ENCODE measurements at regions not wholly inside any gene's neighbourhood (a gene's known extent, or its start where the extent isn't known, plus 50 kb on each side); places are given as distances from the start of the nearest gene placed in this dataset.

DNA sequence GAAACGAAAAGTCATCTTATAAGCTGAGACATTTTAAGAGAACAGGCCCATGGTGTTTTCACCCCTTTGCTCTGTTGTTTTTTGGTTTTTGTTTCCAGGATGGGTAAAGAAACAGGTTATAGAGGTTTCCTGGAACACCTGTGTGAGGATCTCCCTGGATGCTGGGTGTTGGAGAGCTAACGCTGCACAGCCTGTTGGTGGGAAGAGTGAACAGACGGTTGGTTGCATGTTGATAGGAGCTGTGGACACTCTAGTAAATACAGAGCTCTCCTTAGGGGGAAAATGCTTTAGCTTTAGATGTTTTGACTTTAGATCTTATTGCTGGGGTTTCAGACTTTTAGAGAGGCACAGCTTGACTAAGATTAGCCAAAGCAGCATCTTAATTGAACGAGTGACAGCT is 235.2 kb downstream of the SOX4 start:
- TF ChIP-seq POLR2A (IDR thresholded peaks at IDR 0.05), result no peak
- TF ChIP-seq, protein P1, sequence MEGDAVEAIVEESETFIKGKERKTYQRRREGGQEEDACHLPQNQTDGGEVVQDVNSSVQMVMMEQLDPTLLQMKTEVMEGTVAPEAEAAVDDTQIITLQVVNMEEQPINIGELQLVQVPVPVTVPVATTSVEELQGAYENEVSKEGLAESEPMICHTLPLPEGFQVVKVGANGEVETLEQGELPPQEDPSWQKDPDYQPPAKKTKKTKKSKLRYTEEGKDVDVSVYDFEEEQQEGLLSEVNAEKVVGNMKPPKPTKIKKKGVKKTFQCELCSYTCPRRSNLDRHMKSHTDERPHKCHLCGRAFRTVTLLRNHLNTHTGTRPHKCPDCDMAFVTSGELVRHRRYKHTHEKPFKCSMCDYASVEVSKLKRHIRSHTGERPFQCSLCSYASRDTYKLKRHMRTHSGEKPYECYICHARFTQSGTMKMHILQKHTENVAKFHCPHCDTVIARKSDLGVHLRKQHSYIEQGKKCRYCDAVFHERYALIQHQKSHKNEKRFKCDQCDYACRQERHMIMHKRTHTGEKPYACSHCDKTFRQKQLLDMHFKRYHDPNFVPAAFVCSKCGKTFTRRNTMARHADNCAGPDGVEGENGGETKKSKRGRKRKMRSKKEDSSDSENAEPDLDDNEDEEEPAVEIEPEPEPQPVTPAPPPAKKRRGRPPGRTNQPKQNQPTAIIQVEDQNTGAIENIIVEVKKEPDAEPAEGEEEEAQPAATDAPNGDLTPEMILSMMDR (IDR thresholded peaks at IDR 0.05), result no peak

Measured in adrenal gland (tissue), 5 donors.